DND-41 (cell line): ENCODE measurements at regions not wholly inside any gene's neighbourhood (a gene's known extent, or its start where the extent isn't known, plus 50 kb on each side); places are given as distances from the start of the nearest gene placed in this dataset.

Experiments
- ATAC-seq: fragments of 200-7000 bp; cut with Tn5 transposase; 3 replicates; pipeline ENCODE4 v1.9.1; 2021; ENCODE audit warnings: low read depth; ENCODE audit not compliant: insufficient read depth
- DNase-seq: peaks from one replicate; pipeline ENCODE4 v3.0.0-alpha.2; 2020
- H2AFZ ChIP-seq: 2 replicates; pipeline ENCODE4 v1.6.0; 2012; ENCODE audit warnings: low read depth, low read length
- H3K27ac ChIP-seq: 2 replicates; pipeline ENCODE4 v1.5.1; 2012; ENCODE audit warnings: low read length, inconsistent platforms
- H3K27me3 ChIP-seq: fragments of 200-600 bp; sonication (generic); 2 replicates; pipeline ENCODE4 v1.6.0; 2012; ENCODE audit warnings: low read length, mild to moderate bottlenecking, inconsistent platforms; ENCODE audit not compliant: insufficient read depth, poor library complexity
- H3K36me3 ChIP-seq: 2 replicates; pipeline ENCODE4 v1.5.1; 2012; ENCODE audit warnings: low read length, inconsistent platforms; ENCODE audit not compliant: insufficient read depth
- H3K4me1 ChIP-seq: 2 replicates; pipeline ENCODE4 v1.5.1; 2012; ENCODE audit warnings: mild to moderate bottlenecking, low read length; ENCODE audit not compliant: insufficient read depth
- H3K4me2 ChIP-seq: 2 replicates; pipeline ENCODE4 v1.6.0; 2012; ENCODE audit warnings: mild to moderate bottlenecking, moderate library complexity, low read length, inconsistent platforms; ENCODE audit not compliant: insufficient read depth
- H3K4me3 ChIP-seq, 2 experiments: fragments of 200-600 bp in 1 of 2; shearing (Covaris generic) in 1 of 2; 2 replicates each; pipeline ENCODE4 v1.5.1; 2012 to 2016; ENCODE audit warnings: inconsistent platforms in 2 of 2, low read length in 2 of 2, mild to moderate bottlenecking in 2 of 2, low read depth in 1 of 2, moderate library complexity in 1 of 2
- H3K79me2 ChIP-seq: 2 replicates; pipeline ENCODE4 v1.6.0; 2012; ENCODE audit warnings: low read length, inconsistent platforms; ENCODE audit not compliant: insufficient read depth
- H3K9ac ChIP-seq: 2 replicates; pipeline ENCODE4 v1.6.0; 2012; ENCODE audit warnings: low read depth, mild to moderate bottlenecking, inconsistent platforms, low read length, moderate library complexity
- H3K9me3 ChIP-seq: 2 replicates; pipeline ENCODE4 v1.5.1; 2012; ENCODE audit warnings: low read length, moderate library complexity, mild to moderate bottlenecking, inconsistent platforms; ENCODE audit not compliant: insufficient read depth, severe bottlenecking
- H4K20me1 ChIP-seq: 2 replicates; pipeline ENCODE4 v1.6.0; 2012; ENCODE audit warnings: low read length; ENCODE audit not compliant: insufficient read depth
- CTCF ChIP-seq: IDR thresholded peaks from 2 replicates; pipeline ENCODE4 v1.5.1; 2012; ENCODE audit warnings: borderline replicate concordance, low read length, moderate library complexity, mild to moderate bottlenecking; ENCODE audit not compliant: poor library complexity, severe bottlenecking; ENCODE audit errors: extremely low read depth
- EZH2 ChIP-seq: IDR thresholded peaks from 3 replicates; pipeline ENCODE4 v1.6.1; 2012; ENCODE audit warnings: borderline replicate concordance, low read depth, mild to moderate bottlenecking, moderate library complexity, low read length, inconsistent platforms; ENCODE audit not compliant: severe bottlenecking

- Histone ChIP-seq H3K4me3 (no peak overlapping the region), H3K9ac (no peak overlapping the region), H2AFZ (no peak overlapping the region), H3K79me2 (no peaks in the 10 kb centered on the region), H3K9me3 (peaks cover 22% of the 10 kb centered on the region), H3K27me3 (no peaks in the 10 kb centered on the region), H3K4me1 (peaks cover 4% of the 10 kb centered on the region; the same call in 1 of the 2 replicates), H4K20me1 (no peaks in the 10 kb centered on the region), H3K36me3 (no peaks in the 10 kb centered on the region), H3K27ac (no peak overlapping the region), H3K4me2 (no peak overlapping the region)
- no peak for DNase-seq
- no peak for TF ChIP-seq EZH2
- no peak for TF ChIP-seq CTCF
- ATAC-seq: no peak
Observed at GRCh38 chr7:109734601-109735000, 1164.9 kb downstream of the DNAJB9 start.

- Histone ChIP-seq H3K27ac (no peak overlapping the region), H4K20me1 (no peaks in the 10 kb centered on the region), H3K9ac (no peak overlapping the region), H3K79me2 (no peaks in the 10 kb centered on the region), H3K4me2 (no peak overlapping the region), H3K27me3 (no peaks in the 10 kb centered on the region), H3K4me1 (peaks cover 4% of the 10 kb centered on the region; the same call in 1 of the 2 replicates), H3K4me3 (no peak overlapping the region), H2AFZ (no peak overlapping the region), H3K36me3 (no peaks in the 10 kb centered on the region), H3K9me3 (peaks cover 18% of the 10 kb centered on the region)
- no peak for TF ChIP-seq EZH2
- TF ChIP-seq CTCF: no peak
- DNase-seq (no peak), ATAC-seq (no peak)
Observed at GRCh38 chr7:109735881-109736280, 1166.2 kb downstream of the DNAJB9 start.

- Histone ChIP-seq H3K4me1 (peaks cover 70% of the 10 kb centered on the region), H3K9ac (peak overlapping the region; percentile 50), H4K20me1 (no peaks in the 10 kb centered on the region), H3K79me2 (no peaks in the 10 kb centered on the region), H3K27me3 (no peaks in the 10 kb centered on the region), H3K4me3 (no peak overlapping the region), H3K4me2 (peak overlapping the region; percentile 27), H3K27ac (peak overlapping the region; percentile 94), H3K36me3 (peaks cover 4% of the 10 kb centered on the region), H2AFZ (peak overlapping the region; percentile 59), H3K9me3 (peaks cover 8% of the 10 kb centered on the region)
- DNase-seq (peak; percentile 58), ATAC-seq (peak; percentile 94)
- TF ChIP-seq CTCF (no peak), EZH2 (no peak)
Observed at GRCh38 chr7:109745677-109746410, 1176.2 kb downstream of the DNAJB9 start.
